GM12878 (cell line): ENCODE measurements at regions not wholly inside any gene's neighbourhood (a gene's known extent, or its start where the extent isn't known, plus 50 kb on each side); places are given as distances from the start of the nearest gene placed in this dataset.

Experiments used
- EP300 ChIP-seq, 2 experiments: fragments of 150-350 bp in 1 of 2; IDR thresholded peaks; 2 replicates each; pipeline ENCODE4 v1.6.1; 2011 to 2012; ENCODE audit warnings: low read depth in 2 of 2, low read length in 2 of 2, borderline replicate concordance in 1 of 2, improper control_type of control experiment in 1 of 2, inconsistent platforms in 1 of 2; ENCODE audit not compliant: control insufficient read depth in 1 of 2
- FOXK2 ChIP-seq: fragments of 450-650 bp; IDR thresholded peaks from 2 replicates; pipeline ENCODE4 v1.6.1; 2017; ENCODE audit warnings: mild to moderate bottlenecking, moderate library complexity
- LARP7 ChIP-seq: fragments of 450-650 bp; IDR thresholded peaks from 2 replicates; pipeline ENCODE4 v1.6.1; 2017; ENCODE audit warnings: mild to moderate bottlenecking
- NFIC ChIP-seq: IDR thresholded peaks from 2 replicates; pipeline ENCODE4 v1.6.1; 2012; ENCODE audit warnings: low read depth, mild to moderate bottlenecking, inconsistent platforms, low read length, moderate library complexity
- POLR2AphosphoS5 ChIP-seq: IDR thresholded peaks from 2 replicates; pipeline ENCODE4 v1.6.1; 2011; ENCODE audit warnings: mild to moderate bottlenecking, low read length, inconsistent platforms
- SMC3 ChIP-seq: IDR thresholded peaks from 2 replicates; pipeline ENCODE4 v1.6.1; 2011; ENCODE audit warnings: low read length, improper control_type of control experiment, borderline replicate concordance
- SP1 ChIP-seq: IDR thresholded peaks from one replicate; pipeline ENCODE4 v1.6.1; 2011; ENCODE audit warnings: low read depth, low read length
- YY1 ChIP-seq: IDR thresholded peaks from 2 replicates; pipeline ENCODE4 v1.6.1; 2011; ENCODE audit warnings: low read depth, mild to moderate bottlenecking, low read length
- ZNF384 ChIP-seq: IDR thresholded peaks from 2 replicates; pipeline ENCODE4 v1.6.1; 2012; ENCODE audit warnings: low read depth, mild to moderate bottlenecking, low read length, improper control_type of control experiment, borderline replicate concordance
- TF ChIP-seq, protein P1 (sequence below), 3 experiments: IDR thresholded peaks in 2 of 3; conservative IDR thresholded peaks in 1 of 3; 2 replicates each; pipeline ENCODE4 v1.5.1; 2011; ENCODE audit warnings: low read depth in 3 of 3, low read length in 3 of 3, mild to moderate bottlenecking in 3 of 3, control low read depth in 2 of 3, moderate library complexity in 2 of 3, inconsistent platforms in 1 of 3, mixed read lengths in 1 of 3; ENCODE audit not compliant: control insufficient read depth in 2 of 3, insufficient read depth in 1 of 3; ENCODE audit errors: extremely low read depth in 1 of 3
- TF ChIP-seq, protein P2 (sequence below): fragments of 450-650 bp; formaldehyde crosslinking; IDR thresholded peaks from 2 replicates; pipeline ENCODE4 v1.5.0; 2022; ENCODE audit warnings: mild to moderate bottlenecking, missing genetic modification characterization

DNA sequence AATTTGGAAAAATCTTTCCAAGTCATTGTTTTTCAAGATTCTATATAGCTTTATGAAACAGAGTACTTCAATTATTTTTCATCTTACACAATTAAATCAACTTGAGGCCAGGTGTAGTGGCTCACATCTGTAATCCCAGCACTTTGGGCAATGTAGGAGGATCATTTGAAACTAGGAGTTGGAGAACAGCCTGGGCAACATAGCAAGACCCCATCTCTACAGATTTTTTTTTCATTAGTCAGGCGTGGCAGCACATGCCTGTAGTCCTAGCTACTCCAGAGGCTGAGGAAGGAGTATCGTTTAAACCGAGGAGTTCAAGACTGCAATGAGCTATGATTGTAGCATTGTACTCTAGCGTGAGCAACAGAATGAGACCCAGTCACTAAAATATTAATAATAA, 72.9 kb downstream of the BMP4 start:
- no peak for TF ChIP-seq SP1
- no peak for TF ChIP-seq POLR2AphosphoS5
- TF ChIP-seq SMC3: no peak
- TF ChIP-seq, protein P1, sequence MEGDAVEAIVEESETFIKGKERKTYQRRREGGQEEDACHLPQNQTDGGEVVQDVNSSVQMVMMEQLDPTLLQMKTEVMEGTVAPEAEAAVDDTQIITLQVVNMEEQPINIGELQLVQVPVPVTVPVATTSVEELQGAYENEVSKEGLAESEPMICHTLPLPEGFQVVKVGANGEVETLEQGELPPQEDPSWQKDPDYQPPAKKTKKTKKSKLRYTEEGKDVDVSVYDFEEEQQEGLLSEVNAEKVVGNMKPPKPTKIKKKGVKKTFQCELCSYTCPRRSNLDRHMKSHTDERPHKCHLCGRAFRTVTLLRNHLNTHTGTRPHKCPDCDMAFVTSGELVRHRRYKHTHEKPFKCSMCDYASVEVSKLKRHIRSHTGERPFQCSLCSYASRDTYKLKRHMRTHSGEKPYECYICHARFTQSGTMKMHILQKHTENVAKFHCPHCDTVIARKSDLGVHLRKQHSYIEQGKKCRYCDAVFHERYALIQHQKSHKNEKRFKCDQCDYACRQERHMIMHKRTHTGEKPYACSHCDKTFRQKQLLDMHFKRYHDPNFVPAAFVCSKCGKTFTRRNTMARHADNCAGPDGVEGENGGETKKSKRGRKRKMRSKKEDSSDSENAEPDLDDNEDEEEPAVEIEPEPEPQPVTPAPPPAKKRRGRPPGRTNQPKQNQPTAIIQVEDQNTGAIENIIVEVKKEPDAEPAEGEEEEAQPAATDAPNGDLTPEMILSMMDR (IDR thresholded peaks at IDR 0.05 in 2 of 3, conservative IDR thresholded peaks at IDR 0.05 in 1 of 3; ENCODE audit: control insufficient read depth in 2 of 3, extremely low read depth in 1 of 3, insufficient read depth in 1 of 3, low read depth in 3 of 3, low read length in 3 of 3): no peak
- no peak for TF ChIP-seq FOXK2
- TF ChIP-seq YY1: no peak
- no peak for TF ChIP-seq ZNF384
- TF ChIP-seq, protein P2, sequence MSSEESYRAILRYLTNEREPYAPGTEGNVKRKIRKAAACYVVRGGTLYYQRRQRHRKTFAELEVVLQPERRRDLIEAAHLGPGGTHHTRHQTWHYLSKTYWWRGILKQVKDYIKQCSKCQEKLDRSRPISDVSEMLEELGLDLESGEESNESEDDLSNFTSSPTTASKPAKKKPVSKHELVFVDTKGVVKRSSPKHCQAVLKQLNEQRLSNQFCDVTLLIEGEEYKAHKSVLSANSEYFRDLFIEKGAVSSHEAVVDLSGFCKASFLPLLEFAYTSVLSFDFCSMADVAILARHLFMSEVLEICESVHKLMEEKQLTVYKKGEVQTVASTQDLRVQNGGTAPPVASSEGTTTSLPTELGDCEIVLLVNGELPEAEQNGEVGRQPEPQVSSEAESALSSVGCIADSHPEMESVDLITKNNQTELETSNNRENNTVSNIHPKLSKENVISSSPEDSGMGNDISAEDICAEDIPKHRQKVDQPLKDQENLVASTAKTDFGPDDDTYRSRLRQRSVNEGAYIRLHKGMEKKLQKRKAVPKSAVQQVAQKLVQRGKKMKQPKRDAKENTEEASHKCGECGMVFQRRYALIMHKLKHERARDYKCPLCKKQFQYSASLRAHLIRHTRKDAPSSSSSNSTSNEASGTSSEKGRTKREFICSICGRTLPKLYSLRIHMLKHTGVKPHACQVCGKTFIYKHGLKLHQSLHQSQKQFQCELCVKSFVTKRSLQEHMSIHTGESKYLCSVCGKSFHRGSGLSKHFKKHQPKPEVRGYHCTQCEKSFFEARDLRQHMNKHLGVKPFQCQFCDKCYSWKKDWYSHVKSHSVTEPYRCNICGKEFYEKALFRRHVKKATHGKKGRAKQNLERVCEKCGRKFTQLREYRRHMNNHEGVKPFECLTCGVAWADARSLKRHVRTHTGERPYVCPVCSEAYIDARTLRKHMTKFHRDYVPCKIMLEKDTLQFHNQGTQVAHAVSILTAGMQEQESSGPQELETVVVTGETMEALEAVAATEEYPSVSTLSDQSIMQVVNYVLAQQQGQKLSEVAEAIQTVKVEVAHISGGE (CRISPR knock-in tag): no peak
- no peak for TF ChIP-seq LARP7
- no peak for TF ChIP-seq EP300 (IDR thresholded peaks at IDR 0.05; ENCODE audit: borderline replicate concordance in 1 of 2, control insufficient read depth in 1 of 2, low read depth in 2 of 2, low read length in 2 of 2)
- no peak for TF ChIP-seq NFIC
